ENCODE measurements at regions not wholly inside any gene's neighbourhood (a gene's known extent, or its start where the extent isn't known, plus 50 kb on each side); places are given as distances from the start of the nearest gene placed in this dataset.

DNA sequence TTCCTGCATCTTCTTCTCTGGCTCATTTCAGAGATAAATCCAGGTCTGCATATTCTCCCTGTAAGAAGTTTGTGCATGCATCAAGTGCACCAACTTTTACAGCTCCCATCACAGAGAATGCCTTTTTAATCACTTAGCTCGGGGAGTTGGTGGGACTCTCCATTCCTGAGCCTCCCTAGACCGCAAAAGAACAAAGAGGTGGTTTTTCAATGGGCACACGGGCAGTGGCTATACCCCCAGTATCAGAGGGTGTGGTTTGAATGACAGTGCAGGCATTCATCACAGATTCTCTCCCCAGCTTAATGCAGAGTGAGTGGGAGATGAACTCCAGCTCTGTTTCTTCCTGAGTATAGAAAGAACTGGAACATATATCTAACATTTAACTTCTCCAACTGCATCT is 264.7 kb upstream of the NR4A3 start:
- TF ChIP-seq MXI1 (IDR thresholded peaks at IDR 0.05; ENCODE audit: low read depth, low read length) = no peak
- TF ChIP-seq EZH2phosphoT487 (IDR thresholded peaks at IDR 0.05; ENCODE audit: borderline replicate concordance, low read depth) = no peak
- TF ChIP-seq, protein P1, sequence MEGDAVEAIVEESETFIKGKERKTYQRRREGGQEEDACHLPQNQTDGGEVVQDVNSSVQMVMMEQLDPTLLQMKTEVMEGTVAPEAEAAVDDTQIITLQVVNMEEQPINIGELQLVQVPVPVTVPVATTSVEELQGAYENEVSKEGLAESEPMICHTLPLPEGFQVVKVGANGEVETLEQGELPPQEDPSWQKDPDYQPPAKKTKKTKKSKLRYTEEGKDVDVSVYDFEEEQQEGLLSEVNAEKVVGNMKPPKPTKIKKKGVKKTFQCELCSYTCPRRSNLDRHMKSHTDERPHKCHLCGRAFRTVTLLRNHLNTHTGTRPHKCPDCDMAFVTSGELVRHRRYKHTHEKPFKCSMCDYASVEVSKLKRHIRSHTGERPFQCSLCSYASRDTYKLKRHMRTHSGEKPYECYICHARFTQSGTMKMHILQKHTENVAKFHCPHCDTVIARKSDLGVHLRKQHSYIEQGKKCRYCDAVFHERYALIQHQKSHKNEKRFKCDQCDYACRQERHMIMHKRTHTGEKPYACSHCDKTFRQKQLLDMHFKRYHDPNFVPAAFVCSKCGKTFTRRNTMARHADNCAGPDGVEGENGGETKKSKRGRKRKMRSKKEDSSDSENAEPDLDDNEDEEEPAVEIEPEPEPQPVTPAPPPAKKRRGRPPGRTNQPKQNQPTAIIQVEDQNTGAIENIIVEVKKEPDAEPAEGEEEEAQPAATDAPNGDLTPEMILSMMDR (IDR thresholded peaks at IDR 0.05) = no peak
- no peak for TF ChIP-seq EP300 (IDR thresholded peaks at IDR 0.05; ENCODE audit: borderline replicate concordance in 1 of 2, low read depth in 1 of 2, low read length in 1 of 2)
